GM08714 (cell line): ENCODE measurements at regions not wholly inside any gene's neighbourhood (a gene's known extent, or its start where the extent isn't known, plus 50 kb on each side); places are given as distances from the start of the nearest gene placed in this dataset.

Source experiments
- H3K4me3 ChIP-seq: fragments of 200-500 bp; sonication (Bioruptor generic); 2 replicates; pipeline ENCODE4 v1.5.1; 2014; ENCODE audit warnings: mild to moderate bottlenecking, low read length, inconsistent platforms
- ZNF274 ChIP-seq: IDR thresholded peaks from 2 replicates; pipeline ENCODE4 v1.6.1; 2012; ENCODE audit warnings: mild to moderate bottlenecking, low read depth, low read length

GRCh38 chr22:48740731-48741405 lies 1086.8 kb downstream of the BRD1 start:
- no peak for TF ChIP-seq ZNF274
- no peak overlapping the region for H3K4me3 ChIP-seq

DNA sequence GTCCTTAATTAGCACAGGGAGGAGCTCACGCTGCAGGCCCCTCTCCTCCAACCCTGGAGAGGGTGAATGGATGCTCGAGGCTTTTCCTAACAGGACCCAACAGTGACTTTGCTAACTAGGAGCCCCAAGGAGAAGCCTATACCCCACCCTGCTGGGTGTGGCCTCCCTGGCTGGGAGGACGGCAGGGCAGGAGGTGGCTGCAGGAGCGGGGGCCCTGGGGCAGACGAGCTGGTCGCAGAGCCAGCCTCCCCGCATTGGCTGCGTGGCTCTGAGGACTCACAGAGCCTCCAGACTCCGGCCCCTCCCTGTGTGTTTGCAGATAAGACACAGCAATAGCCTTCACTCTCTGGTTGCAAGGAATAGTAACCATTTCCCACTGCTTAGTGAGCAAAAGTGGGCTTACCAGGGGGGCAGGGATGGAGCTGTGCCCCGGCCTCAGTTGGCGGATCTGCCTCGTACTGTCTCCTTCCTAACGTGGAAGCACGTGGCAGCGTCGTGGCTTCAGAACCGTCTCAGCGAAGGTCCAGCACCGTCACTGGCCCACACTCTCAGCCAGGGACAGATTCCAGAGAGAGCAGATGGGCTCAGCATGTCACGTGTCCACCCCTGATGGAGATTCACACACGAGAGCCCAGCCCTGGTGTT lies 1087.5 kb downstream of the BRD1 start:
- no peak overlapping the region for H3K4me3 ChIP-seq
- no peak for TF ChIP-seq ZNF274

GRCh38 chr22:48739348-48740085 lies 1088.2 kb downstream of the BRD1 start:
- H3K4me3 ChIP-seq: no peak overlapping the region
- no peak for TF ChIP-seq ZNF274

- no peak overlapping the region for H3K4me3 ChIP-seq
- no peak for TF ChIP-seq ZNF274
Observed at GRCh38 chr22:48738204-48738980, 1089.3 kb downstream of the BRD1 start.

GRCh38 chr22:48737461-48738203 lies 1090.0 kb downstream of the BRD1 start:
- TF ChIP-seq ZNF274: no peak

DNA sequence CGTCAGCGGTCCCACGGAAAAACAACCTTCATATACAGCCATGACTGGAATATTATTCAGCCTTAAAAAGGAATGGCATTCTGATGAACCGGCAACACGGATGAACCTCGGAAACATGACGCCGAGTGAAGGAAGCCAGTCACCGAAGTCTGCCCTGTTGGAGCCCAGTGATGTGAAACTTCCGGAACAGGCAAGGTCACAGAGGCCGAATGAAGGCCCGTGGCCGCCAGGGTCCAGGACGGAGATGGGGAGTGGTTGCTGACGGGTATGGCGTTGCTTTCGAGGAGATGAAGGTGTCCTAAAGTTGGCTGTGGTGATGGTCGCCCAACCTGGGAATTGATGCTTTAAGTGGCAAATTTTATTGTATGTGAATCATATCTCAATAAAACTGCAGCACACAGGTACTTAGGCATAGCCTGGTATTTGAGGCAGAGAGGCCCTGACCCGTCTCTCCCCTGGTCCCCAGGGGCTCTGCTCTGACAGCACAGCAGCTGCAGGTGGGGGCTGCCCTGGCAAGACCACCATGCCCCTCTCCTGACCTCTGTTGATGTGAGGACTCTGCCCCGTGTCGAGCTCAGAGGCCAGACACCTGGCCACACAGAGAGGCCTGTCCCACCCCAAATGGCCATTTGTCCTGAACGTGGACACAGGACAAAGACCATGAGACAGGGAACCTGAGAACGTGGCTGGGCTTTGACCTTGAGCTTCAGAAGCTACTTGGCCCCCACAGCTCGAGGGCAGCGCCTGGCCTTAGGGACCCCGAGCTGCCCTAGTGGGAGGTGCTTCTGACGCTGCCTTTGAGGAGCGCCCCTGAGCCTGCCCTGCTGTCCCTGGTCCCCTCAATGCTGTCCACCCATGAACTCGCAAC lies 1090.8 kb downstream of the BRD1 start:
- TF ChIP-seq ZNF274: no peak
- H3K4me3 ChIP-seq: no peak overlapping the region

More at GRCh38 chr22:48737461-48738203, 1090.0 kb downstream of the BRD1 start:
- H3K4me3 ChIP-seq: no peak overlapping the region

- no peak for TF ChIP-seq ZNF274
- H3K4me3 ChIP-seq: no peak overlapping the region
Observed at GRCh38 chr22:48734961-48735360, 1092.7 kb downstream of the BRD1 start.

DNA sequence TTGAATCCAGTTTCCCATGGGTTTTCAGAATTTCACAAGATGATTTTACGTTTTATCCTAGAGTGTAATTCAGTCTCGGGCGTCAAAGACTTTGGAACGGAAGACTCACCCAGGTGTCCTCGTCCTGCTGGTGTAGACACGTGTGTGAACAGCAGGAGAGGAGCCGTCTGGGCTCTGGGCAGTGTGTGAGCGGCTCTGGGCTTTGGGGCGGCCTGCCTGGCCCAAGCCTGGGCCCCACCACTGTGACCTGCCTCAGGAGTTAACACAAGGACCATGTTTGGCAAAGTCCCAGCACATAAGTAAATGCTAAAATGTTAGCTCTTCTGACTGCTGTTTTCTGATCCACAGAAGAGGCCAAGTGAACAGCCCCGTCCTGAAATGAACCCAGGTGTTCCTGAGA lies 1093.3 kb downstream of the BRD1 start:
- no peak overlapping the region for H3K4me3 ChIP-seq
- no peak for TF ChIP-seq ZNF274

- H3K4me3 ChIP-seq: no peak overlapping the region
- TF ChIP-seq ZNF274: no peak
Observed at GRCh38 chr22:48729499-48730171, 1098.0 kb downstream of the BRD1 start.

DNA sequence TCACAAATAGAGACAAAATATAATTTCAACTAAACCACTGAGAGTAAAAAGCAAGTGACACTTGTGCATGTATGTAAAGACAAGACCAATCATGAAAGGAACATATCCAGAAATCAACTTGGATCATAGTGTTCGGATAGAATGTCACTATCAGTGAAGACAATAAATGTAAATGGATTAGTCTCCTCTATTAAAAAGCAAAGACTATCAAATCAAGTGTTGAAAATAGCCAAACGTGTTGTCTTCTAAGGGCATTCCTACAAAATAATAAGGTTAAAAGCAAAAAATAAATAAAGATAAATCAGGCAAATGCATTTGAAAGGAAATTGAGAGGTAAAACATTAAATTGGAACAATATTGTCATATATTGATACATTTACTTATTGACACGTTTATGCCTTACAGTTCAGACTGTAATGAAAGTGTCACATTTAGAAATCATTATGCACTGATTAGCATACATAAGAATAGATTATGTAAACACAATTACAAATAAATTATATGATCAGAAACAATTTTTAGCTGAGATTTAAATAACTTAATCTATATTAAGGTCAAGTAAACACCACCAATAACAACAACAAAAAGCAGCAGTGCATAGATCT lies 1100.1 kb downstream of the BRD1 start:
- no peak for TF ChIP-seq ZNF274
- H3K4me3 ChIP-seq: no peak overlapping the region

DNA sequence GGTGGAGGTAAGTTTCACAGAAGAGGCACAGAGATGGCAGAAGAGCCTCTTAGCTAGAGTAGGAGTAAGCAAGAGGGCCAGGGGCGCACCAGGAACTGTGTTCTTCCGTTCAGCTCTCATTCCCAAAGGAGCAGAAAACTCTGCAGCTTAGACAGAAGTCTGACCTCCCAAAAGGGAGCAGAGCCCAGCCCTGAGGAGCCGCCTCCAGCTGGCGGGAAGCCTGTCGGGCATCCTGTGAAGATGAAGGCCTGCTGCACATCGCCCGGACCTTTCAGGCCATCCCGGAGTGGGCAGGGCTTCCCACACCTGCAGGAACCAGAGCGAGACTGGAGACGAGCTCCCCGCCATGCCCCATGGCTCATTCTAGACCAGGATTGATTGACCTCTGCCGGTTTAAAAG lies 1102.8 kb downstream of the BRD1 start:
- no peak for TF ChIP-seq ZNF274
- H3K4me3 ChIP-seq: no peak overlapping the region

DNA sequence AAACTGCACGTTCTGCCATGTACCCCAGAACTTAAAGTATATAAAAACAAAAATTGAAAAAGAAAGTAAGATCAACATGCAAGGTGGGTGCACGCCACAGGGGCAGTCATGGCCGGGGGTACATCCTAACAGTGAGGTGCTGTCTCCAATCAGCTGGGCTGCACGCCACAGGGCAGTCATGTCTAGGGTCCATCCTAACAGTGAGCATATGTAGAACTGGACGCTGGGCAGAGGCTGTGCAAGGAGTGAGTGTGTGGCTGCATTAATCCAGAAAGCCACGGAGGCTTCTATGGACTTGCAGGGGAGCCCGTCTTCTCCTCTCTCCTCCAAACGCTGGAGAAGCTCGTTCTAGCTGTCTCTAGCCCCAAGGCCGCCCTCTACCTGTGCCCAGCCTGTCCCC lies 1105.0 kb downstream of the BRD1 start:
- no peak for TF ChIP-seq ZNF274
- no peak overlapping the region for H3K4me3 ChIP-seq
